ENCODE measurements at regions not wholly inside any gene's neighbourhood (a gene's known extent, or its start where the extent isn't known, plus 50 kb on each side); places are given as distances from the start of the nearest gene placed in this dataset.

DNA sequence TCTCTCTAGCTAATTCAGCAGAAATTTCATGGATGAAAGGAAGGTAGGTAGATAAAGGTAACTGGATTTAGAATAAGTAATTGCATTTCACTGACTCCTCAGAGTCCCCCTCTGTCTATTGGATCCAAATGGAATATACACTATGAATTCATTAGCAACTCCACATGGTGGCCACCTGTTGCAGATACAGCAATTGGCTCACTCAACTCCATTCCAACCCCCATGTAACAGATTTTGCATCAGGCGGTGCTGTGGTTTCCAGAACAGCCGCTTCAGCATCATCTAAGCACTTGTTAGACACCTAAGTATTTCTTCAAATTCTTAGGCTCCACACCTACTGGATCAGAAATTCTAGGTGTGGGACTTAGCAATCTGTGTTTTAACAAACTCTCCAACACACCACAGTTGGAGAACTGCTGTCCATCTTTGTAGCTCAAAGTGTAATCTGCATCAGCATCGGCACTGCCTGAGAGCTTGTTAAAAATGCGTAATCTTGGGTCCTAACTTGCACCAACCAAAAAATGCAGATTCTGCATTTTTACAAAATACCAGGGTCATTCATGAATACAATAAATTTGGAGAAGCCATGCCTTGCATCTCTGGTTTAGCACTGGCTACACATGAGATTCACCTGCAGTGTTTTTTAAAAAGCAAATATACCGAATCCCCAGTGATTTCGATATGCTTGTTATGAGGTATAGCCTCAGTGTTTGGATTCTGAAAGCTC is 413.8 kb upstream of the CD180 start:
- TF ChIP-seq, protein P1, sequence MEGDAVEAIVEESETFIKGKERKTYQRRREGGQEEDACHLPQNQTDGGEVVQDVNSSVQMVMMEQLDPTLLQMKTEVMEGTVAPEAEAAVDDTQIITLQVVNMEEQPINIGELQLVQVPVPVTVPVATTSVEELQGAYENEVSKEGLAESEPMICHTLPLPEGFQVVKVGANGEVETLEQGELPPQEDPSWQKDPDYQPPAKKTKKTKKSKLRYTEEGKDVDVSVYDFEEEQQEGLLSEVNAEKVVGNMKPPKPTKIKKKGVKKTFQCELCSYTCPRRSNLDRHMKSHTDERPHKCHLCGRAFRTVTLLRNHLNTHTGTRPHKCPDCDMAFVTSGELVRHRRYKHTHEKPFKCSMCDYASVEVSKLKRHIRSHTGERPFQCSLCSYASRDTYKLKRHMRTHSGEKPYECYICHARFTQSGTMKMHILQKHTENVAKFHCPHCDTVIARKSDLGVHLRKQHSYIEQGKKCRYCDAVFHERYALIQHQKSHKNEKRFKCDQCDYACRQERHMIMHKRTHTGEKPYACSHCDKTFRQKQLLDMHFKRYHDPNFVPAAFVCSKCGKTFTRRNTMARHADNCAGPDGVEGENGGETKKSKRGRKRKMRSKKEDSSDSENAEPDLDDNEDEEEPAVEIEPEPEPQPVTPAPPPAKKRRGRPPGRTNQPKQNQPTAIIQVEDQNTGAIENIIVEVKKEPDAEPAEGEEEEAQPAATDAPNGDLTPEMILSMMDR (IDR thresholded peaks at IDR 0.05) = no peak
- no peak for TF ChIP-seq POLR2A (IDR thresholded peaks at IDR 0.05)
- DNase-seq = no peak
- H3K27me3 ChIP-seq = no peaks in the 10 kb centered on the region
- H3K27ac ChIP-seq = no peak overlapping the region
- H3K9me3 ChIP-seq = no peaks in the 10 kb centered on the region
- no peak overlapping the region for H3K4me3 ChIP-seq
- no peaks in the 10 kb centered on the region for H3K4me1 ChIP-seq
- no peaks in the 10 kb centered on the region for H3K36me3 ChIP-seq

GRCh38 chr5:67607958-67608357 is 411.4 kb upstream of the CD180 start:
- no peak overlapping the region for H3K4me3 ChIP-seq
- TF ChIP-seq POLR2A (IDR thresholded peaks at IDR 0.05) = no peak
- TF ChIP-seq, protein P1 (IDR thresholded peaks at IDR 0.05) = no peak
- H3K36me3 ChIP-seq = no peaks in the 10 kb centered on the region
- DNase-seq = no peak
- H3K9me3 ChIP-seq = no peaks in the 10 kb centered on the region
- H3K27me3 ChIP-seq = no peaks in the 10 kb centered on the region
- no peaks in the 10 kb centered on the region for H3K4me1 ChIP-seq
- H3K27ac ChIP-seq = no peak overlapping the region

DNA sequence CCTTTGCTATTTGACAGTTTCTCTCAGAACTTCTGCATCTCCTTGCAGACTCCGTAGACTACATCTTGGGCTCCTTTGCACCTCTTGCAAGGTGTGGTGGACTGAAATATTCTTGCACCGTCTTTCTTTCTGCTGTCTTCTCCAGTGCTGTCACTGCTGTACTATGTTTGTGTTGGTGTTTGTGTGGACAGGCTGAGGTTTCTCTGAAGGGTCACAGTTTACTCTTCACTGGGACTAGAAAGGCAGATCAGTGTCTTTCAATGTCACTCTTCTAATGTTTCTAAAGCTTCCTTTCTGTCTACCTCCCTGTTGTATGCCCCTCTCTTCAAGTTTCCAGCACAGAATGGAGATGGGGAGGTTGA is 410.0 kb upstream of the CD180 start:
- Histone ChIP-seq H3K27me3 (no peaks in the 10 kb centered on the region), H3K9me3 (no peaks in the 10 kb centered on the region), H3K4me1 (no peaks in the 10 kb centered on the region), H3K4me3 (no peak overlapping the region), H3K36me3 (no peaks in the 10 kb centered on the region), H3K27ac (no peak overlapping the region)
- no peak for DNase-seq
- TF ChIP-seq, protein P1 (IDR thresholded peaks at IDR 0.05) = no peak
- no peak for TF ChIP-seq POLR2A (IDR thresholded peaks at IDR 0.05)

- Histone ChIP-seq H3K27ac (no peak overlapping the region), H3K4me3 (no peak overlapping the region), H3K4me1 (no peaks in the 10 kb centered on the region), H3K27me3 (no peaks in the 10 kb centered on the region), H3K36me3 (no peaks in the 10 kb centered on the region), H3K9me3 (no peaks in the 10 kb centered on the region)
- no peak for DNase-seq
- TF ChIP-seq, protein P1 (IDR thresholded peaks at IDR 0.05) = no peak
- TF ChIP-seq POLR2A (IDR thresholded peaks at IDR 0.05) = no peak
Observed at GRCh38 chr5:67605730-67606585, 409.4 kb upstream of the CD180 start.

DNA sequence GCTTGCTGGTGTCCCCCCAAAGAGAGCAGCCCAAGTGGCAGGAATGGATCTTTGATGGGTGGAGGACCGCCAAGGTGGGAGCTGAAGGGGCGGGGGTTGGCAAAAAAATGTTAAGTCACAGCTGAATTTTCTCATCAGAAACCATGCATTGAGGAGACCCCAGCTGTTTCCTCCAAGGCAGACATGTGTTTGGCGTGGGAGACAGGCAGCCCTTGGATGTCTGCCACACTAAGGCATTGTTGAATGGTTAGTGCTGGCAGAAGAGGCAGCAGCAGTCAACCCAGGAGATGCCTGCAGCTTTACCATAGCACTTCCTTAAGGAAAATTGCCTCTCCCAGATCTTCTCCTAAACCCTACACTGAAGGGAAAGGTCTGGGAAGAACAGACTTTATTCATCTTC is 394.9 kb upstream of the CD180 start:
- Histone ChIP-seq H3K4me1 (no peaks in the 10 kb centered on the region), H3K27me3 (no peaks in the 10 kb centered on the region), H3K4me3 (no peak overlapping the region), H3K36me3 (no peaks in the 10 kb centered on the region), H3K9me3 (no peaks in the 10 kb centered on the region), H3K27ac (no peak overlapping the region)
- no peak for DNase-seq
- TF ChIP-seq, protein P1 (IDR thresholded peaks at IDR 0.05) = no peak
- no peak for TF ChIP-seq POLR2A (IDR thresholded peaks at IDR 0.05)

Data from Peyer's patch (tissue), 4 donors.